Keratinocyte (primary cell): ENCODE measurements at regions not wholly inside any gene's neighbourhood (a gene's known extent, or its start where the extent isn't known, plus 50 kb on each side); places are given as distances from the start of the nearest gene placed in this dataset.

ENCODE experiments used
- EZH2 ChIP-seq: IDR thresholded peaks from one replicate; pipeline ENCODE4 v1.6.1; 2012; ENCODE audit warnings: inconsistent platforms, mild to moderate bottlenecking, low read length, moderate library complexity
- TF ChIP-seq, protein P1 (sequence below), 3 experiments: IDR thresholded peaks in 1 of 3; conservative IDR thresholded peaks in 1 of 3; optimal IDR thresholded peaks in 1 of 3; 2 replicates in 2 of 3; 3 replicates in 1 of 3; pipeline versions ENCODE3 to v1.5.1; 2011; ENCODE audit warnings: low read length in 3 of 3, mild to moderate bottlenecking in 3 of 3, moderate library complexity in 2 of 3, control low read depth in 1 of 3, inconsistent platforms in 1 of 3; ENCODE audit not compliant: insufficient read depth in 2 of 3; ENCODE audit errors: extremely low read depth in 1 of 3

DNA sequence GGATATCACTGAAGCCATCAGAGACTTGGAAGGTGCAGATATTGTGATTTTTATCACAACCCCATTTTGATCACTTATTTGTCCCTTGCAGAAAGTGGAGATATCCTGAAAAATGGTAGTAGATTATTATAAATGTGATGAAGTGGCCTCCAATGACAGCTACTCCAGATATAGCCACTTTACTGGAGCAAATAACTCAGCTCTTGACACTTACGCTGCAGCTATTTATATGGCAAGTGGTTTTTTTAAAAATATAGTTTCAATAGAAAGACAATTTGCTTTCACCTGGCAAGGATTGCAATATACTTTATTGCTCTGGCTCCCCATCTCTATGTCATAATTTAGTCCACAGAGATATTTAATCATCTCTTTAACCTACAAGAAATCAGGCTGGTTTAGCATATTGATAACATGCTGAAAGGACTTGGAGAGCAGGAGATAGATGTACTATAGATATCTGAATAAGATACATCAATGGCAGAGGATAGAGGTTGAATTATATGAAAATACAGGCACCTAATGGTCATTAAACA is 182.8 kb upstream of the SKOR2 start:
- no peak for TF ChIP-seq EZH2
- TF ChIP-seq, protein P1, sequence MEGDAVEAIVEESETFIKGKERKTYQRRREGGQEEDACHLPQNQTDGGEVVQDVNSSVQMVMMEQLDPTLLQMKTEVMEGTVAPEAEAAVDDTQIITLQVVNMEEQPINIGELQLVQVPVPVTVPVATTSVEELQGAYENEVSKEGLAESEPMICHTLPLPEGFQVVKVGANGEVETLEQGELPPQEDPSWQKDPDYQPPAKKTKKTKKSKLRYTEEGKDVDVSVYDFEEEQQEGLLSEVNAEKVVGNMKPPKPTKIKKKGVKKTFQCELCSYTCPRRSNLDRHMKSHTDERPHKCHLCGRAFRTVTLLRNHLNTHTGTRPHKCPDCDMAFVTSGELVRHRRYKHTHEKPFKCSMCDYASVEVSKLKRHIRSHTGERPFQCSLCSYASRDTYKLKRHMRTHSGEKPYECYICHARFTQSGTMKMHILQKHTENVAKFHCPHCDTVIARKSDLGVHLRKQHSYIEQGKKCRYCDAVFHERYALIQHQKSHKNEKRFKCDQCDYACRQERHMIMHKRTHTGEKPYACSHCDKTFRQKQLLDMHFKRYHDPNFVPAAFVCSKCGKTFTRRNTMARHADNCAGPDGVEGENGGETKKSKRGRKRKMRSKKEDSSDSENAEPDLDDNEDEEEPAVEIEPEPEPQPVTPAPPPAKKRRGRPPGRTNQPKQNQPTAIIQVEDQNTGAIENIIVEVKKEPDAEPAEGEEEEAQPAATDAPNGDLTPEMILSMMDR (optimal IDR thresholded peaks at IDR 0.05 in 1 of 3, IDR thresholded peaks at IDR 0.05 in 1 of 3, conservative IDR thresholded peaks at IDR 0.05 in 1 of 3; ENCODE audit: extremely low read depth in 1 of 3, insufficient read depth in 2 of 3, low read length in 3 of 3), result no peak
